ENCODE measurements at regions not wholly inside any gene's neighbourhood (a gene's known extent, or its start where the extent isn't known, plus 50 kb on each side); places are given as distances from the start of the nearest gene placed in this dataset.

DNA sequence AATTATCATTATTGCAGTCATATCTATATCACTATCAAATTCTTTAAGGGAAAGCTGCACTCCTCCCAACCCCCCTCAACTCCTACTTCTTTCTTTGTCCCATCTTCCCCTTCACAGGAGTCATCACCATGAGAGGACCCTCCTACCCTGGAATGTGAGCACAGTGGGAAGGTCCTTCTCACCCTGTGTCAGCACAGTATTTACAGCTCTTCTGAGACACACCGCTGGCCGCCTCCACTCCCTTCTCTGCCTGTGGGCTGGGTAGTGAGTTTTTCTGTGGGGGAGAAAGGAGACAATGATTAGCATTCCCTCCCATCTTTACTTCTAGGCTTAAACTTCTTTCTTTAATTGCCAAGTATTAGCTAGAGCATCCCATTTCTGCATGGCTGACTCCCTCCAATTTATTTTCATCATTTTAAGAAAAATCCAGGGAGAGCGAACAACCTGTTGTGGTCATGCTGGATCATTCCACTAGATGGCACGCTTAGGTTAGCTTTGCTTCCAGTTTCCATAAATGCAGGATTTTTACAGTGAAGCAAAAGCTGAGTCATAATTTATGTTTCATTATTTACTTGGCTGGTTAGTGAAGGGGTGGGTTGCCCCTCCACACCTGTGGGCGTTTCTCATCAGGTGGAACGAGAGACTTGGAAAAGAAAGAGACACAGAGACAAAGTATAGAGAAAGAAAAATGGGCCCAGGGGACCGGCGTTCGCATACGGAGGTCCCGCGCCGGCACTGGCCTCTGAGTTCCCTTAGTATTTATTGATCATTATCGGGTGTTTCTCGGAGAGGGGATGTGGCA lies 188.5 kb downstream of the ALX1 start:
- no peak for TF ChIP-seq EZH2 (IDR thresholded peaks at IDR 0.05)
- TF ChIP-seq, protein P1, sequence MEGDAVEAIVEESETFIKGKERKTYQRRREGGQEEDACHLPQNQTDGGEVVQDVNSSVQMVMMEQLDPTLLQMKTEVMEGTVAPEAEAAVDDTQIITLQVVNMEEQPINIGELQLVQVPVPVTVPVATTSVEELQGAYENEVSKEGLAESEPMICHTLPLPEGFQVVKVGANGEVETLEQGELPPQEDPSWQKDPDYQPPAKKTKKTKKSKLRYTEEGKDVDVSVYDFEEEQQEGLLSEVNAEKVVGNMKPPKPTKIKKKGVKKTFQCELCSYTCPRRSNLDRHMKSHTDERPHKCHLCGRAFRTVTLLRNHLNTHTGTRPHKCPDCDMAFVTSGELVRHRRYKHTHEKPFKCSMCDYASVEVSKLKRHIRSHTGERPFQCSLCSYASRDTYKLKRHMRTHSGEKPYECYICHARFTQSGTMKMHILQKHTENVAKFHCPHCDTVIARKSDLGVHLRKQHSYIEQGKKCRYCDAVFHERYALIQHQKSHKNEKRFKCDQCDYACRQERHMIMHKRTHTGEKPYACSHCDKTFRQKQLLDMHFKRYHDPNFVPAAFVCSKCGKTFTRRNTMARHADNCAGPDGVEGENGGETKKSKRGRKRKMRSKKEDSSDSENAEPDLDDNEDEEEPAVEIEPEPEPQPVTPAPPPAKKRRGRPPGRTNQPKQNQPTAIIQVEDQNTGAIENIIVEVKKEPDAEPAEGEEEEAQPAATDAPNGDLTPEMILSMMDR (IDR thresholded peaks at IDR 0.05): peak; percentile 91

All from neural progenitor cell (in vitro differentiated cells).